ENCODE measurements at regions not wholly inside any gene's neighbourhood (a gene's known extent, or its start where the extent isn't known, plus 50 kb on each side); places are given as distances from the start of the nearest gene placed in this dataset.
"Not testable (repeated sequence)": the region's sequence is repeated elsewhere in the genome, so short reads cannot be mapped to it uniquely, and the experiment has no call there.

DNA sequence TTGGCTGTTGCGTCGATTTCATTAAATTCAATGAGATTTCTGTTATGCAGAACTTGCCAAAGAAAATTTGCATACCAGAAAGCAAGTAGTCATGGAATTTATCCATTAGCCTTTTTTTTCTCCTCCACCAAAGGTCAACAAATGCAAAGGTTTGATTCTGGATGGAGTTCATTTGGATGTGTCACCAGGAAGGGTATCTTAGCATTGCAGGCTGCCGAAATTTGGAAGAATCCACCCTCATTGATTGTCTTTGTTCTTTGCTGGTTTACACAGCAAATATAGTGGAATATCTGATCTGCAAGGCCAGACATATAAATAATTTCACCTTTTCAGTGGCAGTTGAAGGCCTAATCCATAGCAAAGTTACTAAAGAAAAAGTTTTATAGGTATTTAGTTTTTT is 229.4 kb upstream of the SLC35B3 start:
- DNase-seq, result no peak

- no peak for DNase-seq
Measured at GRCh38 chr6:8664070-8664469, 228.7 kb upstream of the SLC35B3 start.

DNA sequence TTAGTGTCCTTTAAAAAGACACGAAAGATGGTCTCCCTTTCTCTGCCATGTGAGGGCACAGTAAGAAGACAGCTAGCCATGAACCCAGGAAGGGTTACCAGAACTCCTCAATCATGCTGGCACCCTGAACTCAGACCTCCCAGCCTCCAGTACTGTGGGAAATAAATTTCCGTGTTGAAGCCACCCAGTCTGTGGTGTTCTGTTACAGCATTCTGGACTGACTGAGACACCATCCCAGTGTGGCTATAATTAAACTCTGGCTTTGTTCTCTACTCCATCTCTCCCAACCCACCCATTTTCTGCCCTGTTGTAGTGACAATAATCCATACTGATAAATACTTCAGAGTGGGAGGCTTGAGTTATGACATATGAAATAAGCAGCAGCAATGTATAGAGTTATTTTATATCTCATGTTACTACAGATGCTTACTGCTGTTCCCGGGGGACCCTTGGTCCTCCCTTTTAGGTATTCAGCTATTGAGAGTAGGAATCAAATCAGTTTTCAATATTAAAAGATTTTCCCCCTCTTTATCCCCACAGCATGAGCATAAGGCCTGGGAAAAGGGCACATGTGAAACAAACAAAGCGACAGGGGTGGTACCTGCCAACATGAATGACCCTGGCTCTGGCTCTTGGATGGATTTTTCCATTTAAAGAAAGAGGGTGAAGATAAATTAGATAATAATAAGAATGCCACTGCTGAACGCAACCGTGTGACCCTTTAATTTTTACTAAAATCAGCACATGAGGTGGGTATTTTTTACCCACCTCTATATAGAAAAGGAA is 224.3 kb upstream of the SLC35B3 start:
- DNase-seq, result no peak

- DNase-seq, result no peak
Measured at GRCh38 chr6:8658416-8658815, 223.1 kb upstream of the SLC35B3 start.

GRCh38 chr6:8657522-8657921 is 222.2 kb upstream of the SLC35B3 start:
- DNase-seq, result no peak

DNA sequence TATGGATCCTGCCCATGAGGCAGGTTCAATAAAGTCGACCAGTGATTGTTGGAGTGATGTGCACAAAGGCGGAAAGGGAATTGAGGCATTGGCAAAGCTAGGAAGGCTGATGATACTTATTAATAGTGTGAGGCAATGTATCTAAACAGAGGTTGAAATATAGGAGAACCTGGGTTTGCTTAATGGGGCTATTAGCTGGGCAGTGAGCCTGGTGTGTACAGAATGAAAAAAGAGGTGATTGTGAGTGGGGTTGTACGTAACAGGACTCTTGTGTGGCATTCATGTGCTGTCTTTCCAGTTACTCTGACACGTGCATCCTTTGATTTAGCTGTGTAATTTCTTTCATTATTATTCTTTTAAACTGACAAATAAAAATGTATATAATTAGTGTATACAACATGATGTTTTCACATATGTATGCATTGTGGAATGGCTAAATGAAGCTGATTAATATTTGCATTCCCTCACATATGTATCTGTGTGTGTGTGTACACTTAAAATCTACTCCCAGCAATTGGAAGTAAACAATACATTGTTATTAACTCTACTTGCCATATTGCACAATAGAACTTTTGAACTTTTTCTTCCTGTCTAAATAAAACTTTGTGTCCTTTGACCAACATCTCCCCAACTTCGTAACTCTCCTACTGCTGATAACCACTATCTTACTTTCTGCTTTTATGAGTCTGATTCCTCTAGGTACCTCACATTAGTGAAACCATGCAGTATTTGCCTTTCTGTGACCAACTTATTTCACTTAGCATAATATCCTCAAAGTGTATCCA is 220.5 kb upstream of the SLC35B3 start:
- DNase-seq, result no peak

GRCh38 chr6:8652710-8653109 is 217.4 kb upstream of the SLC35B3 start:
- DNase-seq, result no peak

GRCh38 chr6:8651998-8652397 is 216.7 kb upstream of the SLC35B3 start:
- DNase-seq, result no peak

DNA sequence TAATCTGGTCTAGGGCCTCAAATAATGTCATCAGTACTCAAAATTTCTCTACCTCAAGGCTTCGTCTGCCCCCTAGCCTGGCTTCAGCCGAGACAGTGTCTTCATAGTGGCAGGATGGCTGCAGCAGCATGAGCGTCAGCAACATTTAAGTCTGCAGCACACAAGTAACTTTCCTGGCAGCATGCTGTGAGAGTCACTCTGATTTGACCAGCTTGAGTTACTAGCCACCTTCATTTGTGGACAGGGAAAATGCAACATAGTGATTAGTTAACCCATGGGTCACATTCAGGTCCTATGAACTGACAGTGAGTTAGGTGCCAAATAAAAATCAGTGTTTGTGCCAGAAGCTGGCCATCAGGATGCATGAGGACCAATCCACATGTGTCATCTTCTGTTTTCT is 209.9 kb upstream of the SLC35B3 start:
- no peak for DNase-seq

DNA sequence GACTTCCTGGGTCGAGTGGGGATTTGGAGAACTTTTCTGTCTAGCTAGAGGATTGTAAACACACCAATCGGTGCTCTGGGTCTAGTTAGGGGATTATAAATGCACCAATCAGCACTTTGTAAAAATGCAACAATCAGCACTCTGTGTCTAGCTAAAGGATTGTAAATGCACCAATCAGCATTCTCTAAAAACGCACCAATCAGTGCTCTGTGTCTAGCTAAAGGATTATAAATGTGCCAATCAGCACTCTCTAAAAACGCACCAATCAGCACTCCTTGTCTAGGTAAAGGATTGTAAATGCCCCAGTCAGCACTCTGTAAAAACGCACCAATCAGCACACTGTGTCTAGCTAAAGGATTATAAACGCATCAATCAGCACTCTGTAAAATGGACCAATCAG is 209.0 kb upstream of the SLC35B3 start:
- no peak for DNase-seq

DNA sequence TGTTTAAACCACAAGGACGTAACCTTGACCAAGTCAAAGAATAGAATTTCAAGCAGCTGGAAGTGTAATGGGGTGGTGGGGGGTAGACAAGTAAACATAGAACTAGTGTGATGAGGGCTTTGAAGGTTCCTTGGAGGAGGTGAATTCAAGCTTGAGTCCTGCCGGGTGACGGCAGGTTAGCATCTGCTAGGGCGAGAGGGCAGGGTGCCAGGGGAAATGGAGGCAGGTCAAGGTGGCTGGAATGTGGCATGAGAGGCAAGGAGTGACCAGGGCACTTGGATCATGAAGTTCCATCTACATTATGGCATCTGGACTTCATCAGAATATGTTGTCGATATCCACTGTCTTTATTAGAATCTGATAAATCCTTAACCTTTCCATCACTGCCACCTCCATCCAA is 207.5 kb upstream of the SLC35B3 start:
- no peak for DNase-seq

DNA sequence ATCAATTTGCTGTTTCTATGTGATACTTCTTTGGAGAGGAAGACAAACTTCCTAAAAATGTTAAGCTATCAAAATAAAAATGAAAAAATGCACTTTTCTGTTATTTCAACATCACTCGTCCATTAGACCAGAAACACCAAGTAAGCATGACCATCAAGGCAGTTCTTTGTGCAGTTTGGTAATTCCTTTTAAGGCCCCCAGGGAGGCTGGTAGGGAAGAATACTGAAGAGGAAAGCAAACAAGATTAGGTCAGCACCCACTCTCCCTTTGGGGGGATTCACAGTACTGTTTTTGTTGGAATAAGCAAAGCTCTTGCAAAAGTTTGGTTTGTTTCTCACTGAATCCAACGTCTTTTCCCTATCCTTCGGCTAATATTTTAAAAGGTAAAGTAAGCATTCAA is 206.8 kb upstream of the SLC35B3 start:
- DNase-seq, result no peak

DNA sequence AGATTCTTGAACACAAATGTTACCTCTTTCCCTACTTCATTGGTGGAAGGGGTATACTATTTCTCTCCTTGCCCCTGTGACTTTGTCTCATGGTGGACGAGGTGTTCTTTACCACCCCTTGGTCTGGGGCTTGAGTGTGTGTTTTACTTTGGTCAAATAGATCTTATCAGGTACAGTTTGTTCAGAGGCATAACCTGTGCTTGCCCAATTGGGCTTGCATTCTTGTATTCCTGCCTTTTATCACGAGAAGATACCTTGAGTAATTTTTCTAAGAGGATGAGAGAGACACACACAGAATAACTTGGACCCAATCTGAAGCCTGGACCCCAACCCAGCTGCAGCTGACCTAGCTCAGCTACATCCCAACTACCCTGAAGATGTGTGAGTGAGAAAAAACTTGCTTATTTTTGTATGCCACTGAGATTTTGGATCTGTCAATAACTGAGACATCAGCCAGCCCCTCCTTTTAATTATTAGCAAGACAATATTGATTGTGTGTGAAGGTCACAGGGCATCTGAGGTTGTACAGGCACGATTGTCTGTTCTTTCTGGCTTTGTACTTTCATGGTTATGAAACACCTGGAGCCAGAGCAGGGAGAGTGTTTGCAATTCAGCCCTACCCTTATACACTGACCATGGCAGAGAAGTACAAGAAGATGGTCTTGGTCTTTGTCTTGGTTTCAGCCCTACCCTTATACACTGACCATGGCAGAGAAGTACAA is 204.7 kb upstream of the SLC35B3 start:
- DNase-seq, result no peak

DNA sequence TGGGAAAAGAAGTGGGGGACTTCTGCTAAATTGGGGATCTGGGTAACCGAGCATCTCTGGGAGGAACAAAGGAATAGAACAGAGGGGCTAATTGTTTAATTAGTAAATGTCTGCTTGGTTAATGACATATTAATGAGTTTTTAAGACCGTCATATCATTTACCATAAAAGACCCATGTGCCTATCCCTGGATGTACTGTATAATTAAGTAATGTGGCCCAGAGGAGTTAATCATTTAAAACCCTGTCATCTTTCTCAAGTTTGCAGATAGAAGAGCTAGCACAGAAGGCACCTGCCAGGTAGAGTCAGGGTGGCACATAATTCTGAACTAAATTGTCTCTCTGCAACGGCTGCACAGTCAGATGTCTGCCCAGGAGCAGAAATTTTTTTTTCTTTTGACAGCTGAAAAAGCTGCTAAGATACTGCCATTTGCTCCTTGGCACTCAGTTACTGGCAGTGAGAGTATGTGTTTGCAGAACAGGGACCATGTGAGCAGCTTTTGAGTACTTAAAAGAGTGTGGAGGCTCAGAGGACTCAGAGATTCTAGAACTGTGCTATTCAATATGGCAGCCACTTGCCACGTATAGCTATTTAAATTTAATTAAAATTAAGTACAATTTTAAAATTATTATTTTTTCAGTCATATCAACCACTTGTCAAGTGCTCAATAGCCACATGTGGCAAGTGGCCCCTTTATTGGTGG is 202.7 kb upstream of the SLC35B3 start:
- no peak for DNase-seq

- no peak for DNase-seq
Measured at GRCh38 chr6:8633762-8634161, 198.4 kb upstream of the SLC35B3 start.

DNA sequence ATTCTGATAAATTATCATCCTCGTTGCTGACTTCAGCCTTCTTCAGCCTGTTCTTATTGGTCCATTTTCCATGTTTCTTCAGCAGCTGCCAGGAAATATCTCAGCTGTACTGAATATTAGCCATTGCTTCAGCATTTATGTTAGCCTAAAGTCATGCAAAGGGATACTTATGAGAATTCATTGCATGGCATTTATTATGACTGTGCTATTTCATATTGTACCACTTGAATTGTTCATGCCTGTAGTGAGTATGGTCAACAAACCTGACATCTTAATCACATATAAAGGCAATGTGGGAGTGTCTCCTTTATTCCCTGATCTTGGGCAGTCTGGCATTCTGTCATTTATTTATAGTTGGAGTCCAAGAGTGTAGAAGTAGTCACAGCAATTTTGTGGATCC is 193.4 kb upstream of the SLC35B3 start:
- DNase-seq, result no peak

- no peak for DNase-seq
Measured at GRCh38 chr6:8628063-8628462, 192.7 kb upstream of the SLC35B3 start.

GRCh38 chr6:8627085-8627861 is 191.9 kb upstream of the SLC35B3 start:
- no peak for DNase-seq

GRCh38 chr6:8624665-8625064 is 189.3 kb upstream of the SLC35B3 start:
- DNase-seq, result no peak

- DNase-seq, result no peak
Measured at GRCh38 chr6:8623441-8623840, 188.1 kb upstream of the SLC35B3 start.

DNA sequence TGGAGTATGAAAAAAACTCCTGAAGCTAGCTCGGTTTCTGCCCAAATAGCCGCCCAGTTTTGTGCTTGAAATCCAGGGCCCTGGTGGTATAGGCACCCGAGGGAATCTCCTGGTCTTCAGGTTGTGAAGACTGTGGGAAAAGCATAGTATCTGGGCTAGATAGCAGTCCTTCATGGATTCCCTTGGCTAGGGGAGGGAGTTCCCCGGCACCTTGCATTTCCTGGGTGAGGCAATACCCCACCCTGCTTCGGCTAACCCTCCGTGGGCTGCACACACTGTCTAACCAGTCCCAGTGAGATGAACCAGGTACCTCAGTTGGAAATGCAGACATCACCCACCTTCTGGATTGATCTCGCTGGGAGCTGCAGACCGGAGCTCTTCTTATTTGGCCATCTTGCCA is 184.5 kb upstream of the SLC35B3 start:
- DNase-seq, result no peak

DNA sequence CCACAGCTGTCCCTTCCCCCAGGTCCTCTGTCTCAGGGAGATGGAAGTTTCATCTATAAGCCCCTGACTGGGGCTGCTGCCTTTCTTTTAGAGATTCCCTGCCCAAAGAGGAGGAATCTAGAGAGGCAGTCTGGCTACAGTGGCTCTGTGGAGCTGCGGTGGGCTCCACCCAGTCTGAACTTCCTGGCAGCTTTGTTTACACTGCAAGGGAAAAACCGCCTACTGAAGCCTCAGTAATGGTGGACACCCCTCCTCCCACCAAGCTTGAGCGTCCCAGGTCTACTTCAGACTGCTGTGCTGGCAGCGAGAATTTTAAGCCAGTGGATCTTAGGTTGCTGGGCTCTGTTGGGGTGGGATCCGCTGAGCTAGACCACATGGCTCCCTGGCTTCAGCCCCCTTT is 184.1 kb upstream of the SLC35B3 start:
- not testable (repeated sequence) for DNase-seq
